SK-N-SH (cell line): ENCODE measurements at regions not wholly inside any gene's neighbourhood (a gene's known extent, or its start where the extent isn't known, plus 50 kb on each side); places are given as distances from the start of the nearest gene placed in this dataset.

Experiments used
- CTCF ChIA-PET: fragments of 300-600, 350-600 bp; formaldehyde crosslinking; extraction: SDS; loops from one replicate; lab custom pipeline; 2021; lab: Yijun Ruan, JAX
- POLR2A ChIA-PET: fragments of 350-600 bp; sonication (Branson Sonifier 250); formaldehyde crosslinking; extraction: SDS; loops from one replicate; lab custom pipeline; 2020; ENCODE audit warnings: antibody characterized with exemption, inconsistent platforms; lab: Yijun Ruan, JAX
- DNase-seq: peaks from one replicate; pipeline ENCODE4 v3.0.0; 2012
- H2AFZ ChIP-seq: fragments of 200-600 bp; sonication (generic); 2 replicates; pipeline ENCODE4 v1.8.1; 2016; ENCODE audit warnings: antibody characterized with exemption, mild to moderate bottlenecking, low read depth
- H3F3A ChIP-seq: fragments of 200-600 bp; sonication (generic); replicated peaks from 2 replicates; pipeline ENCODE3; 2016; ENCODE audit warnings: antibody characterized with exemption, mild to moderate bottlenecking; ENCODE audit not compliant: insufficient read depth
- H3K27ac ChIP-seq, 2 experiments: fragments of 200-500 bp in 1 of 2; fragments of 200-600 bp in 1 of 2; sonication (Bioruptor generic) in 1 of 2; sonication (generic), shearing (Covaris generic) in 1 of 2; 2 replicates each; pipeline versions ENCODE4 v1.5.1 to v1.6.1; 2014 to 2016; ENCODE audit warnings: low read depth in 2 of 2, inconsistent platforms in 1 of 2, low read length in 1 of 2, mild to moderate bottlenecking in 1 of 2, mixed read lengths in 1 of 2
- H3K27me3 ChIP-seq: fragments of 200-600 bp; sonication (generic), shearing (Covaris generic); 2 replicates; pipeline ENCODE4 v1.6.1; 2016; ENCODE audit warnings: mixed run types; ENCODE audit not compliant: insufficient read depth
- H3K36me3 ChIP-seq, 2 experiments: fragments of 200-500 bp in 1 of 2; fragments of 200-600 bp in 1 of 2; sonication (Bioruptor generic) in 1 of 2; sonication (generic) in 1 of 2; replicated peaks in 1 of 2; 2 replicates each; pipeline versions ENCODE3 to v1.5.1; 2014 to 2016; ENCODE audit warnings: low read length in 1 of 2, mild to moderate bottlenecking in 1 of 2; ENCODE audit not compliant: insufficient read depth in 2 of 2, control insufficient read depth in 1 of 2
- H3K4me1 ChIP-seq, 2 experiments: fragments of 200-500 bp in 1 of 2; fragments of 200-600 bp in 1 of 2; sonication (Bioruptor generic) in 1 of 2; sonication (generic), shearing (Covaris generic) in 1 of 2; 2 replicates each; pipeline versions ENCODE4 v1.5.1 to v1.6.1; 2014 to 2016; ENCODE audit warnings: low read depth in 1 of 2, low read length in 1 of 2, mixed run types in 1 of 2; ENCODE audit not compliant: insufficient read depth in 2 of 2, control insufficient read depth in 1 of 2
- H3K4me2 ChIP-seq: fragments of 200-600 bp; sonication (generic), shearing (Covaris generic); 2 replicates; pipeline ENCODE4 v1.6.1; 2017; ENCODE audit warnings: mixed run types
- H3K4me3 ChIP-seq, 2 experiments: fragments of 200-500 bp in 1 of 2; fragments of 200-600 bp in 1 of 2; sonication (Bioruptor generic) in 1 of 2; sonication (generic), shearing (Covaris generic) in 1 of 2; 2 replicates each; pipeline versions ENCODE4 v1.5.1 to v1.8.1; 2014 to 2016; ENCODE audit warnings: low read depth in 2 of 2, inconsistent platforms in 1 of 2, low read length in 1 of 2, mild to moderate bottlenecking in 1 of 2, mixed read lengths in 1 of 2, moderate library complexity in 1 of 2
- H3K79me2 ChIP-seq: fragments of 200-600 bp; sonication (generic); 2 replicates; pipeline ENCODE4 v1.8.1; 2017; ENCODE audit warnings: mild to moderate bottlenecking; ENCODE audit not compliant: insufficient read depth
- H3K9ac ChIP-seq: fragments of 200-600 bp; sonication (generic); 2 replicates; pipeline ENCODE4 v1.6.1; 2017; ENCODE audit warnings: mixed run types
- H3K9me2 ChIP-seq: fragments of 200-600 bp; sonication (generic); 2 replicates; pipeline ENCODE4 v1.6.1; 2017; ENCODE audit warnings: mixed run types
- H3K9me3 ChIP-seq: fragments of 200-600 bp; sonication (generic); 2 replicates; pipeline ENCODE4 v1.6.1; 2017; ENCODE audit warnings: mixed run types, mild to moderate bottlenecking, moderate library complexity
- H4K20me1 ChIP-seq: fragments of 200-600 bp; sonication (generic); 2 replicates; pipeline ENCODE4 v1.6.1; 2017; ENCODE audit warnings: mild to moderate bottlenecking, mixed run types; ENCODE audit not compliant: insufficient read depth
- CHD2 ChIP-seq: fragments of 150-350 bp; IDR thresholded peaks from 2 replicates; pipeline ENCODE4 v1.6.1; 2018; ENCODE audit warnings: low read length; ENCODE audit not compliant: partially characterized antibody
- ELF1 ChIP-seq: IDR thresholded peaks from 2 replicates; pipeline ENCODE4 v1.4.0; 2012
- EZH2phosphoT487 ChIP-seq: fragments of 200-600 bp; sonication (generic); IDR thresholded peaks from 2 replicates; pipeline ENCODE4 v1.6.1; 2017; ENCODE audit warnings: low read depth, mixed run types, mild to moderate bottlenecking, antibody characterized with exemption, moderate library complexity, borderline replicate concordance
- FOXJ3 ChIP-seq: sonication (generic); formaldehyde crosslinking; IDR thresholded peaks from 2 replicates; pipeline ENCODE4 v1.5.1; 2020; ENCODE audit warnings: mild to moderate bottlenecking, missing genetic modification reagents
- FOXM1 ChIP-seq: IDR thresholded peaks from 2 replicates; pipeline ENCODE4 v1.4.0; 2012; ENCODE audit warnings: low read depth, mild to moderate bottlenecking
- MEF2A ChIP-seq: IDR thresholded peaks from 2 replicates; pipeline ENCODE4 v1.4.0; 2012; ENCODE audit warnings: low read depth, borderline replicate concordance
- MXI1 ChIP-seq: IDR thresholded peaks from 2 replicates; pipeline ENCODE4 v1.6.1; 2012; ENCODE audit warnings: mild to moderate bottlenecking, low read depth, low read length, improper control_type of control experiment
- NRF1 ChIP-seq: IDR thresholded peaks from 2 replicates; pipeline ENCODE4 v1.6.1; 2012; ENCODE audit warnings: low read depth, mild to moderate bottlenecking, low read length
- RCOR1 ChIP-seq: fragments of 150-350 bp; IDR thresholded peaks from 2 replicates; pipeline ENCODE4 v1.6.1; 2017; ENCODE audit warnings: antibody characterized with exemption, low read length
- SIN3A ChIP-seq: IDR thresholded peaks from 2 replicates; pipeline ENCODE4 v1.6.1; 2012; ENCODE audit warnings: low read depth, mild to moderate bottlenecking, low read length, moderate library complexity, borderline replicate concordance
- SMC3 ChIP-seq: IDR thresholded peaks from 2 replicates; pipeline ENCODE4 v1.6.1; 2012; ENCODE audit warnings: low read depth, low read length, improper control_type of control experiment
- TEAD4 ChIP-seq: IDR thresholded peaks from 2 replicates; pipeline ENCODE4 v1.4.0; 2012; ENCODE audit warnings: mild to moderate bottlenecking, borderline replicate concordance; ENCODE audit not compliant: insufficient read depth
- YY1 ChIP-seq: IDR thresholded peaks from 2 replicates; pipeline ENCODE4 v1.4.0; 2012; ENCODE audit warnings: low read depth, mild to moderate bottlenecking
- WGBS: methylation state at CpG from one replicate; pipeline ENCODE4 v1.1.6; 2017; ENCODE audit warnings: low lambda C conversion rate; 5-methylcytosine and 5-hydroxymethylcytosine counted together
- TF ChIP-seq, protein P1 (sequence below): IDR thresholded peaks from 2 replicates; pipeline ENCODE4 v1.4.0; 2012; ENCODE audit warnings: low read depth
- TF ChIP-seq, protein P2 (sequence below): IDR thresholded peaks from 2 replicates; pipeline ENCODE4; 2012
- TF ChIP-seq, protein P3 (sequence below): fragments of 150-350 bp; IDR thresholded peaks from 2 replicates; pipeline ENCODE4 v1.6.1; 2016; ENCODE audit warnings: mild to moderate bottlenecking, low read depth, low read length
- TF ChIP-seq, protein P4 (sequence below): IDR thresholded peaks from 2 replicates; pipeline ENCODE4 v1.6.1; 2012; ENCODE audit warnings: mild to moderate bottlenecking, low read depth, low read length, moderate library complexity
- TF ChIP-seq, protein P5 (sequence below): IDR thresholded peaks from 2 replicates; pipeline ENCODE4 v1.4.0; 2012; ENCODE audit warnings: low read depth, borderline replicate concordance
- TF ChIP-seq, protein P6 (sequence below): fragments of 150-350 bp; IDR thresholded peaks from 2 replicates; pipeline ENCODE4 v1.6.1; 2017; ENCODE audit warnings: antibody characterized with exemption, low read length, low read depth, borderline replicate concordance

DNA sequence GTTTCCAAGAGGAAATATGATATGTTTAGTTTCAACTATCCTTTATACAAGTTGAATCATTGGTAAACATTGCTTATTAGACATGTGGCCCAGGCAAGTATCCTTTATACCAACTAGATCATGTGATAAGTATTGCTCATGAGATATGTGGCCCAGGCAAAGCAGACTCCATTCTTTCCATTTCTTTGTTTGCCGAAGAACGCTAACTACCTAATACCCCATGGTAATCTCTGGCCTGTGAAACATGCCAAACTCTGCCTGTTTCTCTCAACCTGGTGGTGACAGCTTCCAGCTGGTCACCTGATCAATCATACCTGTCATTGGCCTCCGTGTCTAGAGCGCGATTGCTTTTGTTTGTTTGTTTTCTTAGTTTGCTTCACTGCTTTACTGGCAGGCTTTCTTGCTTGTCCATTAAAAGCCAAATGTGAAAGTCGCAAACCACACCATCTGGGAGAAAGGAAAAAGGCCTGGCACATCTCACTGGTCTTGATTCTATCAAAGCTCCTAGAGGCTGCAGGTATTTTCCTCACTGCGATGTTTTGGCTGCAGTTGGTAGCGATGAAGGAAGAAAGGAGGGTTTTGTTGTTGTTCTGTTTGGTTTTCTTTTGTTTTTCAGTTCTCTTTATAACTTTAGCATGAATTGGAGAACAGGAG lies 686.2 kb downstream of the KCNJ2 start:
- CTCF ChIA-PET: interaction anchor here (1.2 kb wide), 1 partner anchor 16 kb away, joined by 3 read pairs; no protein-coding TSS in a partner anchor
- H3K36me3 ChIP-seq: no peaks in the 10 kb centered on the region

More for the DNA sequence above, 686.2 kb downstream of the KCNJ2 start:
- no peak for DNase-seq
- Histone ChIP-seq H3F3A (no peaks in the 10 kb centered on the region), H3K9me2 (no peaks in the 10 kb centered on the region), H3K4me2 (no peak overlapping the region), H3K27ac (no peak overlapping the region), H3K79me2 (no peaks in the 10 kb centered on the region), H3K27me3 (no peaks in the 10 kb centered on the region), H3K4me1 (peaks cover 0 to 5% of the 10 kb centered on the region in 2 experiments; a peak in 2 of 4 replicates), H3K9ac (no peak overlapping the region), H4K20me1 (no peaks in the 10 kb centered on the region), H2AFZ (no peak overlapping the region), H3K9me3 (no peaks in the 10 kb centered on the region), H3K4me3 (no peak overlapping the region)
- POLR2A ChIA-PET: no interaction called here
- WGBS: 72% methylated on average over 8 of the region's 8 CpGs
- TF ChIP-seq FOXJ3 (CRISPR knock-in tag) (no peak), EZH2phosphoT487 (no peak), CHD2 (no peak), ELF1 (no peak), MXI1 (no peak), NRF1 (no peak), SMC3 (no peak), SIN3A (no peak), TEAD4 (no peak), YY1 (no peak), RCOR1 (no peak), MEF2A (no peak), FOXM1 (no peak)
- TF ChIP-seq, protein P1, sequence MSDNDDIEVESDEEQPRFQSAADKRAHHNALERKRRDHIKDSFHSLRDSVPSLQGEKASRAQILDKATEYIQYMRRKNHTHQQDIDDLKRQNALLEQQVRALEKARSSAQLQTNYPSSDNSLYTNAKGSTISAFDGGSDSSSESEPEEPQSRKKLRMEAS: no peak
- TF ChIP-seq, protein P2, sequence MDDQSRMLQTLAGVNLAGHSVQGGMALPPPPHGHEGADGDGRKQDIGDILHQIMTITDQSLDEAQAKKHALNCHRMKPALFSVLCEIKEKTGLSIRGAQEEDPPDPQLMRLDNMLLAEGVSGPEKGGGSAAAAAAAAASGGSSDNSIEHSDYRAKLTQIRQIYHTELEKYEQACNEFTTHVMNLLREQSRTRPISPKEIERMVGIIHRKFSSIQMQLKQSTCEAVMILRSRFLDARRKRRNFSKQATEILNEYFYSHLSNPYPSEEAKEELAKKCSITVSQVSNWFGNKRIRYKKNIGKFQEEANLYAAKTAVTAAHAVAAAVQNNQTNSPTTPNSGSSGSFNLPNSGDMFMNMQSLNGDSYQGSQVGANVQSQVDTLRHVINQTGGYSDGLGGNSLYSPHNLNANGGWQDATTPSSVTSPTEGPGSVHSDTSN: no peak
- TF ChIP-seq, protein P3, sequence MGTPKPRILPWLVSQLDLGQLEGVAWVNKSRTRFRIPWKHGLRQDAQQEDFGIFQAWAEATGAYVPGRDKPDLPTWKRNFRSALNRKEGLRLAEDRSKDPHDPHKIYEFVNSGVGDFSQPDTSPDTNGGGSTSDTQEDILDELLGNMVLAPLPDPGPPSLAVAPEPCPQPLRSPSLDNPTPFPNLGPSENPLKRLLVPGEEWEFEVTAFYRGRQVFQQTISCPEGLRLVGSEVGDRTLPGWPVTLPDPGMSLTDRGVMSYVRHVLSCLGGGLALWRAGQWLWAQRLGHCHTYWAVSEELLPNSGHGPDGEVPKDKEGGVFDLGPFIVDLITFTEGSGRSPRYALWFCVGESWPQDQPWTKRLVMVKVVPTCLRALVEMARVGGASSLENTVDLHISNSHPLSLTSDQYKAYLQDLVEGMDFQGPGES: no peak
- TF ChIP-seq, protein P4, sequence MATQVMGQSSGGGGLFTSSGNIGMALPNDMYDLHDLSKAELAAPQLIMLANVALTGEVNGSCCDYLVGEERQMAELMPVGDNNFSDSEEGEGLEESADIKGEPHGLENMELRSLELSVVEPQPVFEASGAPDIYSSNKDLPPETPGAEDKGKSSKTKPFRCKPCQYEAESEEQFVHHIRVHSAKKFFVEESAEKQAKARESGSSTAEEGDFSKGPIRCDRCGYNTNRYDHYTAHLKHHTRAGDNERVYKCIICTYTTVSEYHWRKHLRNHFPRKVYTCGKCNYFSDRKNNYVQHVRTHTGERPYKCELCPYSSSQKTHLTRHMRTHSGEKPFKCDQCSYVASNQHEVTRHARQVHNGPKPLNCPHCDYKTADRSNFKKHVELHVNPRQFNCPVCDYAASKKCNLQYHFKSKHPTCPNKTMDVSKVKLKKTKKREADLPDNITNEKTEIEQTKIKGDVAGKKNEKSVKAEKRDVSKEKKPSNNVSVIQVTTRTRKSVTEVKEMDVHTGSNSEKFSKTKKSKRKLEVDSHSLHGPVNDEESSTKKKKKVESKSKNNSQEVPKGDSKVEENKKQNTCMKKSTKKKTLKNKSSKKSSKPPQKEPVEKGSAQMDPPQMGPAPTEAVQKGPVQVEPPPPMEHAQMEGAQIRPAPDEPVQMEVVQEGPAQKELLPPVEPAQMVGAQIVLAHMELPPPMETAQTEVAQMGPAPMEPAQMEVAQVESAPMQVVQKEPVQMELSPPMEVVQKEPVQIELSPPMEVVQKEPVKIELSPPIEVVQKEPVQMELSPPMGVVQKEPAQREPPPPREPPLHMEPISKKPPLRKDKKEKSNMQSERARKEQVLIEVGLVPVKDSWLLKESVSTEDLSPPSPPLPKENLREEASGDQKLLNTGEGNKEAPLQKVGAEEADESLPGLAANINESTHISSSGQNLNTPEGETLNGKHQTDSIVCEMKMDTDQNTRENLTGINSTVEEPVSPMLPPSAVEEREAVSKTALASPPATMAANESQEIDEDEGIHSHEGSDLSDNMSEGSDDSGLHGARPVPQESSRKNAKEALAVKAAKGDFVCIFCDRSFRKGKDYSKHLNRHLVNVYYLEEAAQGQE: no peak
- TF ChIP-seq, protein P5, sequence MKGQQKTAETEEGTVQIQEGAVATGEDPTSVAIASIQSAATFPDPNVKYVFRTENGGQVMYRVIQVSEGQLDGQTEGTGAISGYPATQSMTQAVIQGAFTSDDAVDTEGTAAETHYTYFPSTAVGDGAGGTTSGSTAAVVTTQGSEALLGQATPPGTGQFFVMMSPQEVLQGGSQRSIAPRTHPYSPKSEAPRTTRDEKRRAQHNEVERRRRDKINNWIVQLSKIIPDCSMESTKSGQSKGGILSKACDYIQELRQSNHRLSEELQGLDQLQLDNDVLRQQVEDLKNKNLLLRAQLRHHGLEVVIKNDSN: no peak
- TF ChIP-seq, protein P6, sequence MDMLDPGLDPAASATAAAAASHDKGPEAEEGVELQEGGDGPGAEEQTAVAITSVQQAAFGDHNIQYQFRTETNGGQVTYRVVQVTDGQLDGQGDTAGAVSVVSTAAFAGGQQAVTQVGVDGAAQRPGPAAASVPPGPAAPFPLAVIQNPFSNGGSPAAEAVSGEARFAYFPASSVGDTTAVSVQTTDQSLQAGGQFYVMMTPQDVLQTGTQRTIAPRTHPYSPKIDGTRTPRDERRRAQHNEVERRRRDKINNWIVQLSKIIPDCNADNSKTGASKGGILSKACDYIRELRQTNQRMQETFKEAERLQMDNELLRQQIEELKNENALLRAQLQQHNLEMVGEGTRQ: no peak
